ENCODE measurements at regions not wholly inside any gene's neighbourhood (a gene's known extent, or its start where the extent isn't known, plus 50 kb on each side); places are given as distances from the start of the nearest gene placed in this dataset.

DNA sequence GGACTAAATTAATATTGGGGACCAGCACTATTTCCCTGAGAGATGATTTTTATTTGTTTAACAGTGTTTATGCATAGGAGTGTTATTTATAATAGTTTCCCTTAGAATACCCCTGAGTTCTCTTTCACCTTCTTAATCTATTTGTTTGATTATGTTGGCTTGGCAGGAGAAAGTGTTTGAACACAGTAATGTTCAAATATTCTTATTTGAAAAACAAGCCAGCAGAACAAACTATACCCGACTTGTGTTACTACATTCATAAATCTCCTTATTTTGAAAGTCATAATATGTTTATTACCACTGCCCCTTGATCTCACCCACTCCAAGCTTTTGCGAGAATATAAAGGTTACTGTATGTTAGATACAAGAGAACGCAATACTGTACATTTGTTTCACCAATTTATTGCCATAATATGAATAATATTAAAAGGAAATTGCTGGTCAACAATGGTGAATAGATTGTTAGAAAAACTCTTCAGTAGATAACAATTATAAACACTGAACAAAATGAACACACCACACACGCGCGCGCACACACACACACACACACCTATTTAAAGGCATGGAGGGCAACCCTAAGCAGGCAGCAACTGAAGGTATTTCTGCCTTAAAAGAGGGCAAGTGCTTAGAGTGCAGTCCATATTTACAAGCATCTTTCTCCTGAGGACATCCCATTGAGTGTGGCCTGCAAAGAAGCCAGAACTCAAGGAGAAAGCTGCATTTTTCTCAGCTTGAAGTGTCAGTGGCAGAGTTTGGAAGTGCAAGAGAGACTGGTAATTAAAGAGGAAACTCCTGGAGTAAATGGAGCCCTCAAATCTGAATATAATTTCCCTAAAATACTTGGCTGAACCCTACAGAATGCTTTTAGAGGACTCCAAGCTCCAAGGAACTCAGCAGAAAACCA, 279.4 kb upstream of the MAN1A1 start:
- Histone ChIP-seq H3K36me3 (replicated peaks in 1 of 2; ENCODE audit: insufficient read depth in 1 of 2, low read depth in 2 of 2) (no peaks in the 10 kb centered on the region), H3K27me3 (no peaks in the 10 kb centered on the region), H3K4me1 (peaks cover 32% of the 10 kb centered on the region), H3K9me3 (no peaks in the 10 kb centered on the region), H3K4me3 (no peak overlapping the region), H3K27ac (peak overlapping the region; percentile 39 to 69 (median 52))
- ATAC-seq (peak; percentile 60), DNase-seq (peak in 1 of 4 donors; percentile 21)
- intact Hi-C loops (cut with DNase I) = no loop called here
- 27 to 38% methylated on average over 7 of the region's 7 CpGs for WGBS, 2 donors
- TF ChIP-seq CTCF (IDR thresholded peaks at IDR 0.05) (peak in 4 of 7 experiments; percentile 25 to 47 (median 34)), POLR2A (IDR thresholded peaks at IDR 0.05) (no peak)

- no peak overlapping the region for H3K4me3 ChIP-seq
- WGBS, 2 donors = 39 to 48% methylated on average over 5 of the region's 5 CpGs
- peak; percentile 13 to 30 (median 24) for DNase-seq
- TF ChIP-seq CTCF (IDR thresholded peaks at IDR 0.05) (peak in 1 of 7 experiments; percentile 16), POLR2A (IDR thresholded peaks at IDR 0.05) (no peak)
- ATAC-seq = peak; percentile 82
- no peaks in the 10 kb centered on the region for H3K9me3 ChIP-seq
- peaks cover 32% of the 10 kb centered on the region for H3K4me1 ChIP-seq
- H3K27ac ChIP-seq = peak overlapping the region; percentile 39 to 69 (median 52)
- intact Hi-C loops (cut with DNase I) = no loop called here
- H3K36me3 ChIP-seq (replicated peaks in 1 of 2; ENCODE audit: insufficient read depth in 1 of 2, low read depth in 2 of 2) = no peaks in the 10 kb centered on the region
- no peaks in the 10 kb centered on the region for H3K27me3 ChIP-seq
Observed at GRCh38 chr6:119627908-119628669, 278.5 kb upstream of the MAN1A1 start.

DNA sequence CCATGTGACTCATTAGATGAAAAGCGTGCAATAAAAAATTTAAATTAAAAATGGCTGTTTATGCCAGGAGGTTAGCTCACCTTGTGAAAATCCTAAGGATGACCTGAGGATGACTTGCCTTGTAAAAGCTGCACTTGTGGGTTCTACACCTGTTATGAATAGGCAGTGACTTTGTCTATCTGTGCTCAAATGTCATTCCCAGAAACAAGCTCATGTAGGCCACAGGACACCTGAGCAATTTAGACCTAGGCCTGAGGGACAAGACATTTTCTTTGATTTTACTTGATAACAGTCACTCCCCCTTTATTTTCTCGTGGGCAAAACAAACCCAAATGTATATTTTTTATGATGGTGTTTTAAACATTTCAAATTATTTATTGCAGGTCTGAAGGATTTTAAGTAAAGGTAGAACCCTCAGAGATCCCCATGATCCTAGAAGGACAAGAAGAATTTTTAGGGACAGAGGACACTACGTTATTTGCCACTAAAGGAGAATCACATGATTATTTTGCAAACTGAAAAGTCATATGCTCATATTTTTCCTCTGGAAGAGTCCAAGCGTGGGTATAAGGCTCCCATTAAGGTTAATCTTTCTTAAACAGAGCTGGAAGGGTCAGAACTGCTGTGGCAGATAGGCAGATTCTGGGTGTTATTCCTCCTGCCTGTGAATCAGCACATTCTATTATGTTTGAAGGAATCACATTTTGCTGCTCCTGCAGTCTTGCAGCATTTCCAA, 277.5 kb upstream of the MAN1A1 start:
- Histone ChIP-seq H3K27me3 (no peaks in the 10 kb centered on the region), H3K4me1 (peaks cover 32% of the 10 kb centered on the region), H3K27ac (peak overlapping the region in 2 of 4 donors; percentile 63 to 69), H3K4me3 (no peak overlapping the region), H3K36me3 (replicated peaks in 1 of 2; ENCODE audit: insufficient read depth in 1 of 2, low read depth in 2 of 2) (no peaks in the 10 kb centered on the region), H3K9me3 (no peaks in the 10 kb centered on the region)
- ATAC-seq (peak; percentile 36), DNase-seq (no peak)
- TF ChIP-seq CTCF (IDR thresholded peaks at IDR 0.05) (no peak), POLR2A (IDR thresholded peaks at IDR 0.05) (no peak)
- intact Hi-C loops (cut with DNase I) = no loop called here
- 56 to 64% methylated on average over 4 of the region's 4 CpGs for WGBS, 2 donors

DNA sequence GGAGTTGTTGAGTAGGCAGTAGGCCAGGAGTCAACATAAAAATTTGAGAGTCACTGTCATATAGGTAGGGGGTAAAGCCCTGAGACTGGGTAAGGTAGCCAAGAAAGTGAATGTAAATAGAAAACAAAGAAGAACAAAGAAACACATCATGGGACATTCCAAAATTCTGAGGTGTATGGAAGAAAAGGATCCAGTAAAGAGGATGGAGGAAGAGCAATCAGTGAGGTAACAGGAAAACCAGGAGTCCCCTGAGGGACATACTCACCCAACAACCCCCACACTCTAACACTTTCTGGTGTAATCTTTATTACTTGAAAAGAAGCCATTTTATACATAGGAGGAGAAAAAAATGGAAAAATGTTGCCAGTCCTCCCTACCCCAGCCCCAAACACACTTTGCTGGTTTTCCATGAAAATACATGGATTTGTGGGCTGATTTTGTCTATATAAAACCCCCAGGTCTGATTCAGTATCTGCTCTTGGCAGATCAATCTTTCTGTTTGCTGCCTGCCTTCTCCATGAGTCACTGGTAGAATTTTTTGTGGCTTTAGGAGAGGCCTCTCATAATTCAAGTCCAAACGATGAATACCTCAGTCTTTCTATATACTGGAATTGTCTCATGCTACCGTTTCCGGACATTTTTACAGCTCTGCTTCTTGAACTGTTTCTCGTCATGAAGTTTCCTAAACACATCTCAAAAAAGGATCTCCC, 271.4 kb upstream of the MAN1A1 start:
- H3K4me1 ChIP-seq = no peaks in the 10 kb centered on the region
- ATAC-seq (no peak), DNase-seq (no peak)
- TF ChIP-seq POLR2A (IDR thresholded peaks at IDR 0.05) = no peak
- TF ChIP-seq CTCF (IDR thresholded peaks at IDR 0.05) = no peak
- intact Hi-C loops (cut with DNase I) = no loop called here
- H3K9me3 ChIP-seq = no peaks in the 10 kb centered on the region
- H3K27me3 ChIP-seq = no peaks in the 10 kb centered on the region
- no peak overlapping the region for H3K27ac ChIP-seq
- no peaks in the 10 kb centered on the region for H3K36me3 ChIP-seq (replicated peaks in 1 of 2; ENCODE audit: insufficient read depth in 1 of 2, low read depth in 2 of 2)
- no peak overlapping the region for H3K4me3 ChIP-seq
- WGBS, 2 donors = 88 to 89% methylated on average over 4 of the region's 4 CpGs

All from body of pancreas (tissue), 4 donors.